ENCODE measurements at regions not wholly inside any gene's neighbourhood (a gene's known extent, or its start where the extent isn't known, plus 50 kb on each side); places are given as distances from the start of the nearest gene placed in this dataset.
"Not testable (repeated sequence)": the region's sequence is repeated elsewhere in the genome, so short reads cannot be mapped to it uniquely, and the experiment has no call there.

GRCh38 chr11:37957717-37958116, 1359.7 kb upstream of the RAG2 start:
- no peak for DNase-seq (ENCODE audit: low read depth in 2 of 3, low spot score in 2 of 3)

DNA sequence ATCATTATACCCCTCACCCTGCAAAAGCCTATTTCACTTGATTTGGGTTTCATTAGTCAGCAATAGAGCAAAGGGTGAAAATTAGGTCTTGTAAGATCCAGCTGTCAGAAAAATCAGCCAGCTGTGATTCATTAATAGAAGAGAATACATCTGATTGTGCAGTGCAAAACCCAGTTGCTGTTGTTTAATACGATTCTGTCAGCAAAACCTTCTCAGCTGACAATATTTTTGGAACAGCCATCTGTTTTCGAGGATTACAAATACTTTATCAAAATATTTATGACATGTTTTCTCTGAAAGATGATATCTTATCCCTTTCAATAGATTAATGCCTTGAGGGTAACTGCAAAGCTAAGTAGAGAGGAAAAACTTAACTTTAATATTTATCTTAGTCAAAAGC, 1354.0 kb upstream of the RAG2 start:
- no peak for DNase-seq (ENCODE audit: low read depth in 2 of 3, low spot score in 2 of 3)

DNA sequence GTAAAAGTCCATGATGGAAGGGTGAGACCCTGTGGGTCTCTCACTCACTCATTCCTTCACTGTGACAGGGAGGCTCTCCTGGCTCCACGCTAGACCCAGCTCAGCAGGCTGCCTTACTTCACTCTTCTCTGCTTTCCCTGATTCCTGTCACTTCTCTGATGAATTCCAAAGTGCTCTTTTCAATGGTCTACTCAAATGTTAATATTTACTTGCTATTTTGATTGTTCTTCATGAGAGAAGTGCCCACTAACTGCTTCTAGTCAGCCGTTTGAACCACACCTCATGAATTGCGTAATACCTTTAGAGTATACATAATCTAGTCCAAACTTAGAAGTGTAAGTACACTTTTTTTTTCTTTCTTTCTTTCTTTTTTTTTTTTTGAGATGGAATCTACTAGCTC, 1350.2 kb upstream of the RAG2 start:
- no peak for DNase-seq (ENCODE audit: low read depth in 2 of 3, low spot score in 2 of 3)

- DNase-seq (ENCODE audit: low read depth in 2 of 3, low spot score in 2 of 3), result no peak
Observed at GRCh38 chr11:37947821-37948220, 1349.8 kb upstream of the RAG2 start.

GRCh38 chr11:37946155-37946766, 1348.2 kb upstream of the RAG2 start:
- DNase-seq (ENCODE audit: low read depth in 2 of 3, low spot score in 2 of 3), result peak in 2 of 3 donors; percentile 20 to 60

DNA sequence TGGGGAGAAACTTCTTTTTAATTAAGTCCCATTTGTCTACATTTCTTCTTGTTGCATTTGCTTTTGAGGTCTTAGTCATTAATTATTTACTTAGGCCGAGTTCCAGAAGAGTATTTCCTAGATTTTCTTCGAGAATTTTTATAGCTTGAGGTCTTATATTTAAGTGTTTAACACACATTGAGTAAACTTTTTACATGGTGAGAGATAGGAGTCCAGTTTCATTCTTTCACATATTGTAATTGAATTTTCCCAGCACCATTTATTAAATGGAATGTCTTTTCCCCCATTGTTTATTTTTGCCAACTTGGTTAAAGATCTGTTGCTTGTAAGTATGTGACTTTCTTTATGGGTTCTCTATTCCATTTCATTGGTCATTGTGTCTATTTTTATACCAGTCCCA, 1344.0 kb upstream of the RAG2 start:
- no peak for DNase-seq (ENCODE audit: low read depth in 2 of 3, low spot score in 2 of 3)

DNA sequence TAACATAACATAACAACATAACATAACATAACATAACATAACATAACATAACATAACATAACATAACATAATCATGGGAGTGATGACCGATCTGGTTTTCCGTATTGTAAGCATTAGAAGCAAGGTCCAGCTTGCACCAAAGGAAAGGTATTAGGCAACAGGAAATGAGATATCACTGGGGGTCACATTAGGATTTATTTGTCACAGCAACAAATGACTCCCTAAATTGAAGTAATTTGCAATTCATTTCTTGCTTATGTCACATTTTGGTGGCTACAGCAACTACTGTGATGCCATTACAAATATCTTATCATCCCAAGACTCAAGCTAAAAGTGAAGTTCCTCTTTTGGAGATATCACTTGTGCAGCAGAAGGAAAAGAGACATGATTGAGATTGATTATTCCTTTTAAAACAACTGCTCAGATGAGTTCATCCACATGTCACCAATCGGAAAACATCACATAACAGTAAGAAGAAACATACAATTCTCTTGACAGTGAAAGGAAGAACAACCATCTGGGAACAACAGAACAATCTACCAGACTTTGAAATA, 1331.1 kb upstream of the RAG2 start:
- peak in 2 of 3 donors; percentile 1 to 29 for DNase-seq (ENCODE audit: low read depth in 2 of 3, low spot score in 2 of 3)

GRCh38 chr11:37926772-37927171, 1328.7 kb upstream of the RAG2 start:
- DNase-seq (ENCODE audit: low read depth in 2 of 3, low spot score in 2 of 3), result no peak

DNA sequence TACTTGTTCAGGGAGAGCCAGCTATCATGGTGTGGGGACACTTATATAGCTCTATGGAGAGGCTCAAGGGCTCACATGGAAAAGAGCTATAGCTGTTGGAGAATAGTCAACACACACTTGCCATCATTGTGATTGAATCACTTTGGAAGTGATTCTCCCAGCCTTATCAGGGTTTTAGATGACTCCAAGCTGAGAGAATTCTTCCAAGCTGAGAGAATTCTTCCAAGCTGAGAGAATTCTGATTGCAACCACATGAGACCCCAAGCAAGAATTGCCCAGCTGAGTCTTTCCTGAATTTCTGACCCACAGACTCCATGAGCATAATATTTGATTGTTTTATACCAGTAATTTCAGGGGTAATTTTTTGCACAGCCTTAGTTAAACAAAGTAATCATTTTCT, 1318.3 kb upstream of the RAG2 start:
- DNase-seq (ENCODE audit: low read depth in 2 of 3, low spot score in 2 of 3), result no peak

DNA sequence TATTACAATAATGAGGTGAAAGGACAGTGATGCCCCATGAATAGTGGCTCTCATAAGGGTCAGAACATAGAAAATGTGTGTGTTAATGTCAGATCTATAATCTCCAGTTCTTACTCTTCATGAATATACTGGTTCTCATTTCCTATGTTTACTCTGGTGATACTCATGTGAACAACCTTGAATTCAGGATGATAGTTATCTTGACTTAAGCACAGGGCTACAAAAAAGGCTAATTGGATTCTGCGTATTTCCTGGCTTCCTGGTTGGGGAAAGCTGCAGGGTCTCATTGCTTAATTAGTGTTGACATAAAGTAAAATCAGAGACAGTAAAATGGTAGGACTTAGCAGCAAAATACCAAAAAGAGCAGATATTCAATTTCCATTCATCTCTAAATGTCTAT, 1316.8 kb upstream of the RAG2 start:
- DNase-seq (ENCODE audit: low read depth in 2 of 3, low spot score in 2 of 3), result no peak

DNA sequence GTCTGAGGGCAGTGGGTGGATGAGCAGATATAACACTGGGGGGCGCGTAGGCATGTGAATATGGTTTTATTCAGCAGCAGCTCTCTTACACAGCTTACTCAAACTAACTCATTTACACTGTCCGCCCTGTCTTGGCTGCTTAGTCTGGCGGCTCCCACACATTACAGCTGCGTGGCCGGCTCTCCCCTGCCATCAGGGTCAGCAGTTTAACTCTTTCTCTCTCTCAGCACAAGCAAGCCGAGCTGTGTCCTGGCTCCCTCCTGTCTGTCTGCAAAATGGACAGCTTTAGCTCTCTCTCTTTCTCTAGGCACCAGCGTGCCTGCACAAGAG, 1310.1 kb upstream of the RAG2 start:
- DNase-seq (ENCODE audit: low read depth in 2 of 3, low spot score in 2 of 3), result no peak

DNA sequence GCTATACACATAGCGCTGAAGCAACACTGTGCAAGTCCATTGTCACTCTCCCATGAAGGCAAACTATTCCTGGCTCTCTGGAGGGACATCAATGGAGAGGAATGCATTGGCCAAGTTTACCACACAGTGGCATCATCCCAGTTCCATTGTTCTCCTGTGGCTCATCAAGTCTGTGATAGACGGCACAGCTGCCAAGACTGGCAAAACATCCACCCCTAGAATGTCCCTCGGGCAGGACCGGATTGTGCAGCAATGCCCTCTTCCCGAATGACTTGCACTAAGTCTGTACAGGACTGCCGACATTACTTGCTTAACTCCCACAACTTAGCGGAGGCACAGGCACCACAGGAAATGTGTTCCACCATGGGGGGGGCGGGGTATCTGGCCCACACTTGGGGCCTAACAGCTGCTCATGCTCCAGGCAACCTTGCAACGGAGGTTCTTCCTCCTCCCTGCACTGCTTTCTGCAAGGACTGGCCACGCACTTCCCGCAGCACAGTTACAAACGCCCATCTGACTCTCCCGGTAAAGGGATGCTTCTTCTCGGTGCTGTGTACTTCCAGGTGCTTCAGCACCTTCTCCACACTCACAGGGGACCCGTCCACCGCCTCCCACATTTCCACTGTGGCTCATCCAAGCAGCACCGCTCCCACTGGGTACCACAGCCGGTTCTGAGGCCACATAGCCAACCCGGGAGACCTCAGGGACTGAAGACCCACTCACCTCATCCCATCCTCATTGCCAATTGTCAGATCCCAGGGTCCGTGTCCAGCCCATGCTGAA, 1309.6 kb upstream of the RAG2 start:
- no peak for DNase-seq (ENCODE audit: low read depth in 2 of 3, low spot score in 2 of 3)

- DNase-seq (ENCODE audit: low read depth in 2 of 3, low spot score in 2 of 3), result no peak
Observed at GRCh38 chr11:37905707-37906417, 1307.8 kb upstream of the RAG2 start.

- DNase-seq (ENCODE audit: low read depth in 2 of 3, low spot score in 2 of 3), result peak in 2 of 3 donors; percentile 33 to 85
Observed at GRCh38 chr11:37896016-37896415, 1298.0 kb upstream of the RAG2 start.

- DNase-seq (ENCODE audit: low read depth in 2 of 3, low spot score in 2 of 3), result no peak
Observed at GRCh38 chr11:37881741-37882140, 1283.7 kb upstream of the RAG2 start.

DNA sequence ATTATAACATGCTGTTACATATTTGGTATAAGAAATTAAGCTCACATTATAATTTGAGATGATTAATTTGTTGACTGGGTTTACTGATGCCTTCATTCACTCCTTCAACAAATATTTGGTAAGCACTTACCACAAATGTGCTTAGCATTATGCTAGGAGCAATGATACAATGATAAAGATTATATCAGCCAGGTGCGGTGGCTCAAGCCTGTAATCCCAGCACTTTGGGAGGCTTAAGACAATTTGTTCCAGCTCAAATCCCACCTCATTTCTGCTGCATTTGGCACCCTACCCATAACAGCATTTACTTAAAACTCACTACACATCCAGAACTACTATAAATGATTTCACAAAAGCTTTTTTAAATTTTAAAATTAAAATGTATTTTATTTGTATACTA, 1263.6 kb upstream of the RAG2 start:
- no peak for DNase-seq (ENCODE audit: low read depth in 2 of 3, low spot score in 2 of 3)

DNA sequence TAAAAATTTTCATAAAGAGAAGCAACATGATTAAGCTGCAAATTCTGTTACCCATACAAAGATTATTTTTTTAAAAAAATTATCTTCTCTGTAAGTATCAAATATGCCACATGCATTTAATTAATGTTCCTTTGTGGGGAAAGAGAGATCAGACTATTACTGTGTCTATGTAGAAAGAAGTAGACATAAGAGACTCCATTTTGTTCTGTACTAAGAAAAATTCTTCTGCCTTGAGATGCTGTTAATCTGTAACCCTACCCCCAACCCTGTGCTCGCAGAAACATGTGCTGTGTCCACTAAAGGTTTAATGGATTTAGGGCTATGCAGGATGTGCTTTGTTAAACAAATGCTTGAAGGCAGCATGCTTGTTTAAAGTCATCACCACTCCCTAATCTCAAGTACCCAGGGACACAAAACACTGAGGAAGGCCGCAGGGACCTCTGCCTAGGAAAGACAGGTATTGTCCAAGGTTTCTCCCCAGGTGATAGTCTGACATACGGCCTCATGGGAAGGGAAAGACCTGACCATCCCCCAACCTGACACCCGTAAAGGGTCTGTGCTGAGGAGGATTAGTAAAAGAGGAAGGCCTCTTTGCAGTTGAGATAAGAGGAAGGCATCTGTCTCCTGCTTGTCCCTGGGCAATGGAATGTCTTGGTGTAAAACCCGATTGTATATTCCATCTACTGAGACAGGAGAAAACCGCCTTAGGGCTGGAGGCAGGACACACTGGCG, 1260.9 kb upstream of the RAG2 start:
- not testable (repeated sequence) for DNase-seq (ENCODE audit: low read depth in 2 of 3, low spot score in 2 of 3)

GRCh38 chr11:37858398-37858797, 1260.4 kb upstream of the RAG2 start:
- no peak for DNase-seq (ENCODE audit: low read depth in 2 of 3, low spot score in 2 of 3)

GRCh38 chr11:37857726-37858125, 1259.7 kb upstream of the RAG2 start:
- no peak for DNase-seq (ENCODE audit: low read depth in 2 of 3, low spot score in 2 of 3)

DNA sequence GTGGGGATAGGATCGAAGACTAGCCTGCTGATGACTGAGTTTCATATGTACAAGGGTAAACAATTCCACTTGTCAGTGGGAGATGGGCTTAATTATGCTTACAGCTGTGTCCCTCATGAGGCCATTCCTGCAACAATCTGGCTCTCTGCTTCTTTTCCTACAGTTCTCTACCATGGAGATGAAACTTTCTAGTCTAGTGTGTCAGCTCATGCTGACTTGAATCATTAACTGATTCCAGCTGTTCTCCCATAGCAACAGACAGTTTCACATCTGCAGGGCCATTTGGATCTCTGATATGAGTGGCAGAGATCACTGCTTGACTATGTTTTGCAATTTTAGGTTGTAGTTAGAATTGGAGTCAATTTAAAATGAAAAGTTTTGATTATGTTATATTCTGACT, 1251.7 kb upstream of the RAG2 start:
- DNase-seq (ENCODE audit: low read depth in 2 of 3, low spot score in 2 of 3), result no peak

GRCh38 chr11:37843603-37844002, 1245.6 kb upstream of the RAG2 start:
- DNase-seq (ENCODE audit: low read depth in 2 of 3, low spot score in 2 of 3), result no peak

Measured in hematopoietic multipotent progenitor cell (in vitro differentiated cells).